ENCODE measurements at regions not wholly inside any gene's neighbourhood (a gene's known extent, or its start where the extent isn't known, plus 50 kb on each side); places are given as distances from the start of the nearest gene placed in this dataset.

DNA sequence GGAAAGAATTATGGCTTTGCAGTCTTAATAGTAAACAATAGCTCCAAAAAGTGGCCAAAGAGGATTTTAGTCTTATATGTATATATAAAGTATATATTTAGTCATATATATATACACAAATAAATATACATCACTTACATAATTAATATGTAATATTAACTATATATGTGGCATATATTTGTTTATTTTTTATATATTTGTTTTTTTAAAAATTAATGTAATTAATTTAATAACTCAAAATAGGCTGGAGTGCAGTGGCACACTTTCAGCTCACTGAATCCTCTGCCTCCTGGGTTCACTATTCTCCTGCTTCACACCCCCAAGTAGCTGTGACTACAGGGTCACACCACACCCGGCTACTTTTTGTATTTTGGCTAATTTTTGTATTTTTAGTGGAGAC, 532.6 kb downstream of the KCNT2 start:
- no peak overlapping the region for H2AFZ ChIP-seq (ENCODE audit: low read length)
- TF ChIP-seq CTCF (IDR thresholded peaks at IDR 0.05; ENCODE audit: extremely low read depth, low read depth, low read length) = no peak
- no peaks in the 10 kb centered on the region for H3K9me3 ChIP-seq (ENCODE audit: low read depth, low read length)
- no peaks in the 10 kb centered on the region for H3K4me1 ChIP-seq (ENCODE audit: insufficient read depth, low read length)
- no peaks in the 10 kb centered on the region for H3K36me3 ChIP-seq (ENCODE audit: insufficient read depth, low read length)
- H4K20me1 ChIP-seq (ENCODE audit: insufficient read depth, low read length) = no peaks in the 10 kb centered on the region
- H3K27ac ChIP-seq (ENCODE audit: low read depth, low read length) = no peak overlapping the region
- H3K79me2 ChIP-seq (ENCODE audit: insufficient read depth, low read length) = no peaks in the 10 kb centered on the region
- no peak for DNase-seq (ENCODE audit: insufficient read length, low spot score, missing footprints)
- H3K4me3 ChIP-seq (ENCODE audit: insufficient read depth, low read length) = no peak overlapping the region
- H3K27me3 ChIP-seq (ENCODE audit: insufficient read depth, low read length) = no peaks in the 10 kb centered on the region
- no peak overlapping the region for H3K4me2 ChIP-seq (ENCODE audit: insufficient read depth, low read length)

DNA sequence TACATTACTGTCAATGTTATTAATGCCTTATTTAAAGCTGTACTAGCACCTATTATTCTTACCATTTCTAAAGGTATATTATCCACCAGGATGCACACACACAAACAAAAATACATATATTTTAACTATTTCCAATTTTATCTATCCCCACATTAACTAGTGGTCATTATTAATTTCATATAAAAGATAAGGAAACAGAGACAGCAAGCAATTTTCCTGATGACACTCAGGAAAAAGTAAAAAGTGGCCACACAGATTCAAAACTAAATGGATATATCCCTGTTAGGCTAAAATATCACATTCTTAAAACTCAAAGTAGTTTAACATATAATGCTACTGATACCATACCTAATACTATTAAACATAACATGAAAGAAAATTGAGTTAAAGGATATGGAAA, 534.1 kb downstream of the KCNT2 start:
- H3K4me3 ChIP-seq (ENCODE audit: insufficient read depth, low read length) = no peak overlapping the region
- H3K4me2 ChIP-seq (ENCODE audit: insufficient read depth, low read length) = no peak overlapping the region
- DNase-seq (ENCODE audit: insufficient read length, low spot score, missing footprints) = no peak
- H3K79me2 ChIP-seq (ENCODE audit: insufficient read depth, low read length) = no peaks in the 10 kb centered on the region
- H3K36me3 ChIP-seq (ENCODE audit: insufficient read depth, low read length) = no peaks in the 10 kb centered on the region
- H3K4me1 ChIP-seq (ENCODE audit: insufficient read depth, low read length) = no peaks in the 10 kb centered on the region
- no peak overlapping the region for H2AFZ ChIP-seq (ENCODE audit: low read length)
- no peak overlapping the region for H3K27ac ChIP-seq (ENCODE audit: low read depth, low read length)
- H3K27me3 ChIP-seq (ENCODE audit: insufficient read depth, low read length) = no peaks in the 10 kb centered on the region
- H4K20me1 ChIP-seq (ENCODE audit: insufficient read depth, low read length) = no peaks in the 10 kb centered on the region
- H3K9me3 ChIP-seq (ENCODE audit: low read depth, low read length) = no peaks in the 10 kb centered on the region
- TF ChIP-seq CTCF (IDR thresholded peaks at IDR 0.05; ENCODE audit: extremely low read depth, low read depth, low read length) = no peak

DNA sequence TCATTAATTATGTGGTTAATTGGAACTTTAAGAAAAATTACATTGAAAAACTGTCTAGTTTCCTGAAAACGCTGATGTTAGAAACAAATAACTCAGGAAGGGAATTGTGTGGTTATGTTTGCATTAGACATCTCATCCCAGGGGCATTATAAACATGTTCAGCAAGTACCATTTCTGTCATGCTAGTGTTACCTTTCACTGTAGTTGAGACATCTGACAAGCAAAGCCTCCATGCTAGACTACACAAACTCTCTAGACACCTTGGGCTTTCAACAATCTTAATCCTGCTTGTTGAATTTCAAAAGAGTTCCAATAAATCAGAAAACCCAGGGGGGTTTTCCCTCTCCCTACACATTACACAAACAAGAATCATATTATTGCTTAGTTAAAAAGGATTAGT, 536.8 kb downstream of the KCNT2 start:
- Histone ChIP-seq H3K27me3 (ENCODE audit: insufficient read depth, low read length) (no peaks in the 10 kb centered on the region), H3K36me3 (ENCODE audit: insufficient read depth, low read length) (no peaks in the 10 kb centered on the region), H3K27ac (ENCODE audit: low read depth, low read length) (no peak overlapping the region), H3K9me3 (ENCODE audit: low read depth, low read length) (no peaks in the 10 kb centered on the region), H3K79me2 (ENCODE audit: insufficient read depth, low read length) (no peaks in the 10 kb centered on the region), H3K4me3 (ENCODE audit: insufficient read depth, low read length) (no peak overlapping the region), H3K4me2 (ENCODE audit: insufficient read depth, low read length) (no peak overlapping the region), H4K20me1 (ENCODE audit: insufficient read depth, low read length) (no peaks in the 10 kb centered on the region), H2AFZ (ENCODE audit: low read length) (no peak overlapping the region), H3K4me1 (ENCODE audit: insufficient read depth, low read length) (no peaks in the 10 kb centered on the region)
- no peak for DNase-seq (ENCODE audit: insufficient read length, low spot score, missing footprints)
- TF ChIP-seq CTCF (IDR thresholded peaks at IDR 0.05; ENCODE audit: extremely low read depth, low read depth, low read length) = no peak

GRCh38 chr1:196070940-196071339, 537.3 kb downstream of the KCNT2 start:
- H3K36me3 ChIP-seq (ENCODE audit: insufficient read depth, low read length) = no peaks in the 10 kb centered on the region
- no peaks in the 10 kb centered on the region for H3K27me3 ChIP-seq (ENCODE audit: insufficient read depth, low read length)
- H3K79me2 ChIP-seq (ENCODE audit: insufficient read depth, low read length) = no peaks in the 10 kb centered on the region
- H4K20me1 ChIP-seq (ENCODE audit: insufficient read depth, low read length) = no peaks in the 10 kb centered on the region
- no peak overlapping the region for H3K4me3 ChIP-seq (ENCODE audit: insufficient read depth, low read length)
- no peak overlapping the region for H3K27ac ChIP-seq (ENCODE audit: low read depth, low read length)
- H3K4me2 ChIP-seq (ENCODE audit: insufficient read depth, low read length) = no peak overlapping the region
- no peak for DNase-seq (ENCODE audit: insufficient read length, low spot score, missing footprints)
- no peak for TF ChIP-seq CTCF (IDR thresholded peaks at IDR 0.05; ENCODE audit: extremely low read depth, low read depth, low read length)
- H2AFZ ChIP-seq (ENCODE audit: low read length) = no peak overlapping the region
- H3K4me1 ChIP-seq (ENCODE audit: insufficient read depth, low read length) = no peaks in the 10 kb centered on the region
- no peaks in the 10 kb centered on the region for H3K9me3 ChIP-seq (ENCODE audit: low read depth, low read length)

Measured in osteoblast (primary cell).